Fibroblast of skin of back (primary cell): ENCODE measurements at regions not wholly inside any gene's neighbourhood (a gene's known extent, or its start where the extent isn't known, plus 50 kb on each side); places are given as distances from the start of the nearest gene placed in this dataset.

Source experiments
- DNase-seq: peaks from one replicate; pipeline ENCODE4 v3.0.0-alpha.2; 2013

DNA sequence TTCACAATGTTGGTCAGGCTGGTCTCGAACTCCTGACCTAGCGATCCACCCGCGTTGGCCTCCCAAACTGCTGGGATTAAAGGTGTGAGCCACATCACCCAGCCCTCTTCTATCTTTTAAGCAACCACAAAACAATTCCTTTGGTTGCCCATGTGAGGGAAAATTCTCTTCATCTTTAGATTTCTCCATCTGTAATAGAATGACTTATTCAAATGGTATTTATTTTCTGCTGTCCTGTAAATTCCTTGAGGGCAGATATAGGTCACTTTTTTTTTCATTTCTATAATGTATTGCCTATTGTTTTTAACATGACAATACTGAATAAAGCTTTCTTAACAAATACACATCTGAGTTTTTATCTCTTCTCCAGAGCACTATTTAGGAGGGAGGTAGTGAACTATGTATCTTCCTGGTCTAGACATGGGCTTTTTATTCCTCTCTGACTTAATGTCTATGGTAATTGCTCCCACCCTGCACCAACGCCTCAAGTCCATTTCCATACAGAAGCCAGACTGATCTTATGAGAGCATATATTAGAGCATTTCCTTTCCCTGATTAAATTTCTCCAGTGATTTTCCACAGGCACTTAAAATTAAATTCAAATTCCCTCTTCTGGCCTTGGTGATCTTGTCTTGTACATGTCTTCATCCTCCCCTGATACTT is 595.6 kb downstream of the CAAP1 start:
- DNase-seq, result peak; percentile 81

DNA sequence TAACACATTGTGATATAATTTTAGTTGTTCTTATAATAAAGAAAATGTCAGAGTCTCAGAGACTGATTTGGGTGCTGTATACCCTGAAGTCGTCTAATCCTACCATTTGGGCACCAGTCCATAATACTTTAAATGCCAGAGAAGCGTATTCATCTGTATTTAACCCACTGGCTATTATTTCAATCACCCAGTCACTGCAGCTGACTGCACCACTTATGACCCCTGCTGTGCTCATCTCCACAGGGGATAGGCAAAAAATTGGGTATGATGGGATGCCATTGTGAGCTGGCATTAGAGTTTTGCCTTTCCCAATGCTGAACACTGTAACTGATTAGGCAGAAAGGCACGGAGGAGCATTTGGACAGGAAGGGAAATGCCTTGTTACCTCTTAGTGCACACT is 599.7 kb downstream of the CAAP1 start:
- peak; percentile 95 for DNase-seq

DNA sequence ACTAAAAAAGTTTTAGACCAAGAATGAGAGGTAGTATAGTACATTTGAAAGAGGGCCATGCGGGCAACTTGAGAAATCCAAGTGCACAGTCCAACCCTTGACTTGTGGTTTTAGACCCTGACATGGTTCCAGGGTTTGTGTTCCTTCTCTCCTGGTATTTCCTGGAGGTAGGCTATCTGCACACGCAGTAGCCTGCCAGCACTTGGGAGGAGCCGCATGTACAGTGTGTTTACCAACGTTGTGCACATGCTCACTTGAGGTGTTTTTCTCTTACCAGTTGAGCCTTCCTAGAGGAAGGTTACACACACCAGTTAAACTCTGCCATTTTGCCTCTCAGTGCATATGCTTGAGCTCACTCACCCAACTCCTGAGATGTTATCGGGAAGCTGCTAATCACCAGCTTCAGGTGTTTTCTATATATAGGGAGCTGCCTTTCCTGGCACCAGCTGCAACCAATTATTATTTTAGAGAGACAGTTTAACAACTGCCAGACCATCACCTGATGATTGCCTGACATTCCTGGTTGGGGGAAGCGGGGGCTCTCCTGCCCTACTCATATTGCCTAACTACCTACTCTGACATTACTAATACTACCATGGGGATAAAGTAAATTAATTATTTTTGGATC is 593.4 kb upstream of the TUSC1 start:
- no peak for DNase-seq

DNA sequence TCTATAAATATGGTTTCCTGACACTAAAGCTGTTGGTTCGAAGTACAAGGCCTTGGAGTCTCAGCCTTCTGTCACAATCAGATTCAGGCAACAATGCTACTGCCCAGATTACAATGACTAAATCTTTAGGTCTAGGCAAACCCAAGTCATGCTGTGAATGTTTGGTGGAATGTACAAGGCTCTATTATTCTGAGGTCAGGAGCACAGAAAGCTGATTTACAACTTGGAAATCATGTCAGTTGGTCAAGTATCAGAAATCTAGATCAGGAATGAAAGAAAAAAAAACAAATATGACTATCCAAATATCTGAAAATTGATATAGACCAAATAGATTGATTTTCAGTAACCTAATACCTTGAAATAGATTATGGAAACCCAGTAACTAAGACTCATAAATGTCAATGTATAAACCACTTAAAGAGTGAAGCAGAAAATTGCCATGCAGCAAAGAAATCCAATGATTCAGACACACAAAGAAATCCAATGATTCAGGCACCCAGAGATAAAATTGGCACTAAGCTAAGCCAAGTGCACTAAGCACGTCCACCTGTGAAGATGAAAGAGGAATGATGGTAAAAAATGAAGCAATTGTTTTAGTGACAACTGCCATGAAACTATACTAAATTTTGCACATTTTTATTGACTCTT is 588.0 kb upstream of the TUSC1 start:
- peak; percentile 64 for DNase-seq

DNA sequence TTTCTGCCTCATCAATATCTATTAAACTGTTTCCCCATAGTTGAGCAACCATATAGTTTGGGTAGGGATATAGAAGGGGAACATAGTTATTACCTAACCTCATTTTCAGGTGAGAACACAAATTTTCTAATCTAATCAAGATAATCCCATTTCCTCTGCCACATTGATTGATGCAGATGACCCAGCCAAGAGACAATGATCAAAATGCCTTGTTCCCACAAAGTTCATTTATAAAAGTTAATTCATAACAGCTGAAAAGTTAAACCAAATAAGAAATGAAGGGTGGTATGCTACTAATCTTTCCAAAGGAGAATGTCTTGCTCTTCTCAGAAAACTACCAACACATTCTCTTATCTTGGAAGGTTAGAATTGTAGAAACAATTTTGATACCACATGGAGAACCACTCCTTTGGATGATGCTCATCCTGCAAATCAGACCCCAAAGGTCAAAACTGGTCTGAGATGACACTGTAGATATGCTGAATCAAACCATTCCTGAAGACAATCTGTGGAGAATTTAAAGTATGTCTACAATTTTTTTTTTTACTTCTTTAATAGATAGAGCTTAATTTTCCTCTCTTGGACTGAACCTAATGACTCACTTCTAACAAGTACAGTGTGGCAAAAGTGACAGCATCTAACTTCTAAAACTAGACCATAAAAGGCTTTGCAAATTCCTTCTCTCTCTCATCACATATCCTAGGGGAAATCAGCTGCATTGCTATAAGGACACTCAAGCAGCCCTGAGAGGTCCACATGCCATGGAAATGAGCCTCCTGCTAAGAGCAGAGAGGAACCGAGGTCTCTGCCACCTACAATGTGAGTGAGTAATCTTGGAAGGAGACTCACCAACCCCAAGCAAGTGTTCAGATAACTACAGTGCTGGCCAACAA is 586.7 kb upstream of the TUSC1 start:
- DNase-seq, result peak; percentile 100

GRCh38 chr9:26263478-26263877 is 585.2 kb upstream of the TUSC1 start:
- DNase-seq, result peak; percentile 56

DNA sequence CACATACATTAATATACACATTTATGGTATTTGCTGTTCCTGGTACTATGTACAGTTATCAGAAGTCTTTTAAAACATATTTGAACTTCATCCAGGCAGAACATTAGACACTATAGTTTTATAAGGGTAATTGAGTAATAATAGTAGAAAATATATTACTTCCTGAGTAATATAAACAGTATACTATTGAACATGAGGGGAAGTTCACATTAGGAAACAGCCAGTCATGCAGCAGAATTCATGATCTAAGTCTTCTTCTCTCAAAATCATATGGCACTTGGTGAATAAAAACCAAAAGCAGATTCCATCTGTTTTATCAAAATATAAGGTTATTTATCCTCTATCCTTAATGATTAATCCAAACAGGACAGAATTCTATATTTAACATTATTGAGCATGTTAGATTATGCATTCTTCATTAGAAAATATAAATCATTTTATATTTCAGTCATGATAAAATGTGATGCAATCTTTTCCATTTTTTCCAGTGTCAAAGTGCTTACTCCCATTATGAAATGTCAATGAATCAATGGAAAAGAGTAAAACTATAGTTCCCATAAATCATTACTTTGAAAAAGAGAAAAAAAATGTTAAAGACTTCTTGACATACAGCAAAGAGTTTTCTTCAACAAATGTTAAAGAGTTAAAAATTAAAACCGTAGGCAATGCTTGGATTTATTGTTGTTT is 584.3 kb upstream of the TUSC1 start:
- no peak for DNase-seq

GRCh38 chr9:26261503-26262330 is 583.5 kb upstream of the TUSC1 start:
- DNase-seq, result peak; percentile 93

DNA sequence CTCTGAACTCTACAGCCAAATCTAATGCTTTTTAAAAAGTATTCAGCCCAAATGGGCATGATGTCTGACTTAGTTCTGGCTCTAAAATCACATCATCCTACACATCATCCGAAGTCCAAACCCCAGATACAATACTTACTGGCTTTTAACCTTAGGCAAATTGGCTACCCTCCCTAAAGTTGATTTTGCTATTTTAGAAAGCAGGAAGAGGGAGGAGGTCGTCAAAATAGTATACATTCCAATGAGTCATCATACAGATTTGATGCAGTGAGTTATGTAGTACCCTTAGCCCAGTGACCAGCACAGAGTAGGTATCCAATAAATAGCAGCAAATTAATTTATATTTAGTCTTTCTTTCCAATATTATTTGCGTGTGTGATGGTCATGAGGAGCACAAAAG is 582.0 kb upstream of the TUSC1 start:
- DNase-seq, result peak; percentile 89

- DNase-seq, result no peak
These were observed 569.6 kb upstream of the TUSC1 start for GRCh38 chr9:26247861-26248260.

DNA sequence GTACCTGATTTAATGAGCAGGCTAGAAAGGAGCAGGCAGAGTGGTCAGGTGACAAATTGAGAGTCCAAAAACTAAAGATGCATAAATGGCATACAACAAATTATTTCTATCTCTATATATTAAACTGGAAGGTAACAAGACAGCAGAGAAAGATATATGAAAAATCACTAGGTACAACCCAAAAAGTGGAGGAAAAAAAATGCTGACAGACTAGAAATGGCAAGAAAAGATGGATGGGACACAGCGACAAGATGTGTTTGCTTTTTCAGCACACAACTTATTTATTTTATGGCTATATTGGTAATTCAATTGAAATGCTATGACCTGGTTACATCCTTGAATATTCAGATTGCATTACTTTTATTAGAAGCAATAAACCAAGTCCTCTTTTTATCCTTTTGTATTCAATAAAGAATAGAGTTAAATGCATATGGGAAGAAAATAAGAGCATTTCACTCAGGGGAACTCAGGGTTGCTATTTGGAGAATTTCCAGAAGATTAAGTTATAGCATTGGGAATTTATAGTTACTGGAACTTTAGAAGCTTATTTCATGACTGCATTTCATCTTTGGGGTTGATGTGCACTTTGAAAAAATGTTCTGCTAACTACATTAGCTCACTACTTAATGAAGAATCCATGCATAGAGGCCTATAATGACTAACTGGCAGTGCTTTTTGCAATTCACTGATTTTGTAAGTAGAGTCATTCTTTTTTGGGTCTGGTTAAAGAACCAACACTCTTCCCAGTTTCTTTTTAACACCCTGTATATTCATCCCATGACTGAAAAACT is 566.6 kb upstream of the TUSC1 start:
- peak; percentile 18 for DNase-seq

DNA sequence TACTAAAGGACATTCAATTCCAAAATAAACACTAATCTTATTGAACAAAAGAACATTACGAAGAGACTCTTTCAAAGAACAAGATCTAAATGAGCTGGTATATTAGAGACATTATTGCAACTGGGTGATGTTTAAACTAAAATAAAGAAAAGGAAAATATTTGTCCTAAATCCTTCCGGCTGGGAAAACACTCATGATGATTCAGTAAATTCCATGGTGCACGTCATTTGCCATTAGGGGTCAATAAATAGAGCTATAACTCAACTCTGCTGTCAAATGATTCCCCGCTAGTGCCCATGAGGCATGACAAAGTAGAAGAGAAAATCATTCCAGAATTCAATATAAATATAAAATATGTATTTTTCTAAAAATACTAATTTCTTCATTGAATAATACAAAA is 565.5 kb upstream of the TUSC1 start:
- peak; percentile 87 for DNase-seq

DNA sequence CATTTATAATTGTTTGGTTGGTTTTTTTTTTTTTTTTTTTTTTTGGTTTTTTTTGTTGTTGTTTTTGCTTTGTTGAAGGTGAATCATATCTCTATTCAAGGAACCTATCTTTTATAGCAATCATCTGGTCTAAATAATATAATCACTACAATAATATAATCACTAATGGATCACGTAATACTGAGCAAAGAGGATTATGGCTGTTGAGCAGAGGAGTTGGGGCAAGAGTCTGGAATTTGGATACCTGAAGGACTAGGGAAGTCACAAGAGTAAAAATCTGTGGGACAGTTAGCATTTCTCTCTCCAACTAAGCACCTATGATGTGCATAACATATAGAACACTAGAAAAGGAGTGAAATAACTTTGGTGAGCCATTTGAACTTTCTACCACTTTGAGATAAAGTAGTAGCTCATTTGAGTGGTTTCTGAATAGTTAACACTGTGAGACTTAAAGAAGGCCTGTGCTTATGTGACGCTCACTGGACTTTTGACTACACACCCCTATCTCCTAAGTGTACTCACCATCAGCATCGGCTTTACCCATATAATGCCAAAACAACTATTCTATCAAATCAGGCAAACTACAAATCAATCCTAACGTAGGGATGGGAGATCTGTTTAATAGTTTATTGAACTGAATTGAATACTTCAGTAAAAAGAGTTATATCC is 564.9 kb upstream of the TUSC1 start:
- DNase-seq, result no peak

DNA sequence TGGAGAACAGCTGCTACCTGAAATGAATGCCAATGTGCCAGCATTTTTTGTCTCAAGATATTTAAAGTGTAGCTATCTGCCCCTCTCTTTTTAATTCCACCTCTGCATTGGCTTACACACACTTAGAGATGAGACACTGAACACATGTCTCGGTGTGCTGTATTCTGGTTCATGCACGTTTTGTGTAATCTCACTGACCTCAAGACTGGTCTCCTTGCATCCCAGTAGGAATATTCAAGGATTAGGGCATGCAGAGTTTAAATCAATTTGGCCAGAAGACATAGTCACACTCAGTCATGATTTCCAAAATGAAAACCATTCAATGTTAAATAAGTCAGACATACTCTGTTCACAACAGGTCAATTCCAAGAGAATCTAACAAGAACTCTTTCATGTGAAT is 561.8 kb upstream of the TUSC1 start:
- no peak for DNase-seq

- DNase-seq, result no peak
These were observed 559.0 kb upstream of the TUSC1 start for GRCh38 chr9:26237256-26237655.

DNA sequence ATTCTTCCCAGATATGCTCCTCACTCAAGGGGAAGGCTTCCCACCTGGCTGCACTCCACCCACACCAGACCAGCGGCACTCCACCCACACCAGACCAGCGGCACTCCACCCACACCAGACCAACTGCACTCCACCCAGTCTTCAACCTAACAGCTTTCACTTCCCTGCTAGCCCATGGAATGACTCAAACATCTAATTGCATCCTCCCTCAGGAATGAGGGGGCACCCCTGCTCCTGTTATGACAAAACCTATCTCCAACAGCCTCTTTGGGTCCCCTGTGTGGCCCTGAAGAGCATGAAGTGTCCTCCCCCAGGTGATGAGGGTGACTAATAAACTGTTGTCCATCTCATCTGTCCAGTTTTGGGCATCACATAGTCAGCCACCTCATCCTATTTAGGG is 556.6 kb upstream of the TUSC1 start:
- peak; percentile 16 for DNase-seq

- no peak for DNase-seq
These were observed 553.1 kb upstream of the TUSC1 start for GRCh38 chr9:26231391-26231790.

GRCh38 chr9:26229324-26230054 is 551.2 kb upstream of the TUSC1 start:
- no peak for DNase-seq

- DNase-seq, result no peak
These were observed 550.0 kb upstream of the TUSC1 start for GRCh38 chr9:26228273-26228672.
